Mucosa of descending colon (tissue), 3 donors: ENCODE measurements at regions not wholly inside any gene's neighbourhood (a gene's known extent, or its start where the extent isn't known, plus 50 kb on each side); places are given as distances from the start of the nearest gene placed in this dataset.

ENCODE experiments used
- ATAC-seq: fragments of 200-7000 bp; cut with Tn5 transposase; one replicate; pipeline ENCODE4 v1.9.1; 2020; ENCODE audit warnings: mild to moderate bottlenecking, moderate library complexity
- DNase-seq, 3 donors: peaks; one replicate each; pipeline ENCODE4 v3.0.0-alpha.2; 2020
- H3K36me3 ChIP-seq: fragments of 200-600 bp; one replicate; pipeline ENCODE4 v1.8.0; 2021; ENCODE audit warnings: low read depth, mild to moderate bottlenecking
- H3K4me1 ChIP-seq: fragments of 200-600 bp; one replicate; pipeline ENCODE4 v1.8.0; 2021; ENCODE audit warnings: low read depth, mild to moderate bottlenecking
- H3K4me3 ChIP-seq: fragments of 200-600 bp; one replicate; pipeline ENCODE4 v1.8.0; 2021; ENCODE audit warnings: mild to moderate bottlenecking
- H3K9me3 ChIP-seq: fragments of 200-600 bp; one replicate; pipeline ENCODE4 v1.8.0; 2021; ENCODE audit warnings: mild to moderate bottlenecking
- CTCF ChIP-seq: fragments of 200-600 bp; IDR thresholded peaks from one replicate; pipeline ENCODE4 v1.8.0; 2022; ENCODE audit warnings: antibody characterized with exemption, mild to moderate bottlenecking
- intact Hi-C, 2 donors: fragments of 100-400 bp; cut with DNase I in 1 of 2; cut with micrococcal nuclease in 1 of 2; formaldehyde crosslinking; loops; one replicate each; pipeline versions ENCODE4 v1.11.0 to v1.11.1; 2022; cut with DNase I, micrococcal nuclease
- donor health status: DM: no; HTN: no; CAD: no; lungs with moderate emphysema.
- donor health status: DM: no; HTN: no; CAD: no.
- donor health status: DM: no; HTN: yes; CAD: no.

DNA sequence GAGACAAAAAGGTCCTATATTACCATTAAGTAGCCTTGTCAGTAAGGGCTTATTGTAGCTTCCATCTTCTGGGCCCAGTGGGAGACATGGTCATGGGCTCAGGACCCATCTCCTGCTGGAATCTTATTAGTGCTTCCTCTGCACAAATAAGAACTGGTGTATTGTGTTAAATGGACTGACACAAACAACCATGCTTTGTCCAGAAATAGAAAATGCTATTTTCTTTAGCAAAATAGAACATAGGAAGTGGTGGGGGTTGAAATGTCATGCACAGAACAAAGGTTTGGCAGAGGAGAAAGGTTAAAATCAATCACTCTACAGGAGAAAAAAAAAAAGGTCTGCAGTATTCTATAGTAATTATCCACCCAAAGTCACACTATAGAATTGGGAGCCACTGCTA, 252.2 kb downstream of the ELAVL2 start:
- no peak for TF ChIP-seq CTCF
- no peak overlapping the region for H3K4me3 ChIP-seq
- no peaks in the 10 kb centered on the region for H3K9me3 ChIP-seq
- ATAC-seq (no peak), DNase-seq (no peak)
- no peaks in the 10 kb centered on the region for H3K36me3 ChIP-seq
- intact Hi-C loops, result no loop called here
- H3K4me1 ChIP-seq, result no peaks in the 10 kb centered on the region

GRCh38 chr9:23577611-23578010, 248.4 kb downstream of the ELAVL2 start:
- DNase-seq (no peak), ATAC-seq (no peak)
- H3K4me1 ChIP-seq, result no peaks in the 10 kb centered on the region
- H3K9me3 ChIP-seq, result no peaks in the 10 kb centered on the region
- no peaks in the 10 kb centered on the region for H3K36me3 ChIP-seq
- no peak overlapping the region for H3K4me3 ChIP-seq
- intact Hi-C loops, result no loop called here
- no peak for TF ChIP-seq CTCF

DNA sequence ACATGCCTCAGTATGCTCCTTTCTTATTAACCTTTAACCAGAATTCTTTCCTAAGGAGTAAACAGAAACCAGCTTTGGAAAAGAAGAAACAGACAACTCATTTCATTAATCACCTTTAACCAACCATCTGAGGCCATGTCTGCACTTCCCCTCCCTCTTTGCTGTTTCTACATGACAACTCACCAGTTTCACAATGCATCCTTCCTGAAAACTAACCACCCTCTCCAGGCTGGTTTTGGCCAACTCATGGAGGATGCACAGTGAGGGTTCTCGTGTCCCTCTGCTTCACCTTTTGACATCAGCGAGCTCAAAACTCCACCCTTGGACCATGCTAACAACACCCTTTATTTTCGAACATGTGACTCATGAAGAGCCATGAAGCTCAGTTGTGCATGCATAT, 244.1 kb downstream of the ELAVL2 start:
- ATAC-seq, result no peak
- H3K36me3 ChIP-seq, result no peaks in the 10 kb centered on the region
- no peaks in the 10 kb centered on the region for H3K9me3 ChIP-seq
- DNase-seq, result no peak
- intact Hi-C loops, result no loop called here
- H3K4me3 ChIP-seq, result no peak overlapping the region
- TF ChIP-seq CTCF, result no peak
- H3K4me1 ChIP-seq, result no peaks in the 10 kb centered on the region

- intact Hi-C loops, result no loop called here
- no peak for DNase-seq
- peak; percentile 78 for ATAC-seq
- Histone ChIP-seq H3K4me1 (no peaks in the 10 kb centered on the region), H3K4me3 (no peak overlapping the region), H3K36me3 (no peaks in the 10 kb centered on the region), H3K9me3 (no peaks in the 10 kb centered on the region)
- TF ChIP-seq CTCF, result no peak
These were observed 243.2 kb downstream of the ELAVL2 start for GRCh38 chr9:23582836-23583235.

DNA sequence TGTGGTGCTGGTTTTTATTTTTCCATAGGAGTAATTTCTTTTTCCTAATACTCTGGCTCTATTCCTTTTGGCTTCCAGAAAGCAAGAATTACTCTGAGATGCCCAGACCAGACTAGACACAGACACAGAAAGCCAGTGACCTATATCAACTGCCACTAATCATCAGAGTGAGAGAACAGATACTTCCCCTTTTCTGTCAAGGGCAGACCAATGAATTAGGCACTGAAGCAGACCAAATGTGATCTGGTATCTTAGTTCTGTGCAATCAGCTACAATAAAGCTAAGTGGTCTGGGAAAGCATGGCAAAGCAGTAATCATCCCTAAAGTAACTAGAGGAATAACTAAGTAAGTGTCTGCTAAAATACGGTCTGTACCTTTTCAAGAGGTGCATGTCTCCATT, 239.1 kb downstream of the ELAVL2 start:
- DNase-seq (no peak), ATAC-seq (no peak)
- no peaks in the 10 kb centered on the region for H3K4me1 ChIP-seq
- H3K4me3 ChIP-seq, result no peak overlapping the region
- H3K9me3 ChIP-seq, result no peaks in the 10 kb centered on the region
- intact Hi-C loops, result no loop called here
- no peaks in the 10 kb centered on the region for H3K36me3 ChIP-seq
- TF ChIP-seq CTCF, result no peak

GRCh38 chr9:23587433-23587832, 238.6 kb downstream of the ELAVL2 start:
- Histone ChIP-seq H3K4me1 (no peaks in the 10 kb centered on the region), H3K4me3 (no peak overlapping the region), H3K36me3 (no peaks in the 10 kb centered on the region), H3K9me3 (no peaks in the 10 kb centered on the region)
- DNase-seq (peak in 1 of 3 donors; percentile 5), ATAC-seq (no peak)
- intact Hi-C loops, result no loop called here
- TF ChIP-seq CTCF, result no peak
